ENCODE measurements at regions not wholly inside any gene's neighbourhood (a gene's known extent, or its start where the extent isn't known, plus 50 kb on each side); places are given as distances from the start of the nearest gene placed in this dataset.

DNA sequence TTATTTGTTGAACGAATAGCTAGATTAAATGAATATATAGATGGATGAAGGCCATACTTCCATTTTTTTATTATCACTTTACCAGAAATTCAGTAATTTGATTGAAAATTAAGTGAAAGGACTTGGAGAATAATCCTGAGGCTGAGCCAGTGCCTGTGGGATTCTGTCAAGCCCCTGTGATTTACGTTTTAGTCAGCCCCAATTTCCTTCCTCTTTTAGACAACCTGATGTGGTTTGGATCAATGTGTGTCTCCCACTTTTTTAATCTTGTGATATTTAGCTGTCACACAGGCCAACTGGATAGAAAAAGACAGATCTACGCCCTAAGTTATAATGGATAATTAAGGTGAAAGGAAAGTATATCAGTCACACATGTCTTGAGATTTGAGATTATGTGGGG lies 188.8 kb downstream of the EDN1 start:
- Histone ChIP-seq H3K56ac (replicated peaks; ENCODE audit: insufficient read length, low read depth, low read length) (no peak overlapping the region), H2BK120ac (replicated peaks; ENCODE audit: low read depth, low read length) (no peak overlapping the region), H3K9me3 (ENCODE audit: insufficient read depth in 2 of 2, low read depth in 1 of 2, low read length in 1 of 2) (no peaks in the 10 kb centered on the region), H3K27ac (ENCODE audit: low read depth, low read length) (no peak overlapping the region), H3K4me2 (ENCODE audit: insufficient read depth in 1 of 2, low read depth in 2 of 2, low read length in 2 of 2) (no peak overlapping the region), H3K14ac (ENCODE audit: insufficient read length) (no peak overlapping the region), H3K23ac (ENCODE audit: insufficient read length) (no peak overlapping the region), H3K4ac (replicated peaks; ENCODE audit: insufficient read length, low read depth, low read length) (no peak overlapping the region), H4K91ac (replicated peaks; ENCODE audit: insufficient read length, low read length) (no peak overlapping the region), H2BK20ac (ENCODE audit: low read length) (no peak overlapping the region), H3K18ac (ENCODE audit: extremely low read depth, low read length) (no peak overlapping the region), H3K4me3 (ENCODE audit: extremely low read depth in 1 of 4, insufficient read depth in 2 of 4, low read depth in 3 of 4, low read length in 4 of 4) (no peak overlapping the region), H2BK5ac (ENCODE audit: low read depth, low read length) (no peak overlapping the region), H2AK5ac (ENCODE audit: low read depth, low read length) (no peak overlapping the region), H4K5ac (ENCODE audit: insufficient read length, low read depth, low read length) (no peak overlapping the region), H3K79me1 (ENCODE audit: low read depth, low read length) (no peaks in the 10 kb centered on the region), H4K8ac (ENCODE audit: extremely low read depth, insufficient read depth, low read length) (no peak overlapping the region), H2BK12ac (ENCODE audit: low read depth, low read length) (no peak overlapping the region), H3K4me1 (replicated peaks in 1 of 4; ENCODE audit: control insufficient read depth in 3 of 4, insufficient read depth in 4 of 4, low read length in 3 of 4) (peaks cover 0 to 2% (median under 1%) of the 10 kb centered on the region in 4 experiments; a peak in 3 of 7 replicates), H4K20me1 (replicated peaks in 1 of 2; ENCODE audit: control insufficient read depth in 1 of 2, insufficient read depth in 2 of 2, low read length in 2 of 2) (no peaks in the 10 kb centered on the region), H3K79me2 (ENCODE audit: control insufficient read depth in 1 of 2, insufficient read depth in 2 of 2, low read length in 2 of 2) (no peaks in the 10 kb centered on the region), H2AFZ (ENCODE audit: low read length) (no peak overlapping the region), H3K27me3 (replicated peaks in 1 of 4; ENCODE audit: control insufficient read depth in 3 of 4, extremely low read depth in 1 of 4, insufficient read depth in 3 of 4, low read length in 3 of 4) (no peaks in the 10 kb centered on the region), H3K23me2 (ENCODE audit: low read depth, low read length) (no peaks in the 10 kb centered on the region), H2BK15ac (ENCODE audit: low read length) (no peak overlapping the region), H3K9ac (replicated peaks in 1 of 4; ENCODE audit: extremely low read depth in 1 of 4, low read depth in 3 of 4, low read length in 3 of 4) (no peak overlapping the region), H3K36me3 (ENCODE audit: control insufficient read depth in 2 of 4, insufficient read depth in 4 of 4, low read length in 3 of 4) (no peaks in the 10 kb centered on the region)
- ChIA-PET CTCF (ENCODE audit: partially characterized antibody) (interaction anchor here (2.2 kb wide), 1 partner anchor 26 kb away, joined by 8 read pairs; no protein-coding TSS in a partner anchor), POLR2A (ENCODE audit: partially characterized antibody) (no interaction called here)
- FAIRE-seq = no peak
- no peak for TF ChIP-seq CHD2 (IDR thresholded peaks at IDR 0.05; ENCODE audit: low read length)
- TF ChIP-seq EGR1 (IDR thresholded peaks at IDR 0.05; ENCODE audit: borderline replicate concordance, low read depth, low read length) = no peak
- no peak for TF ChIP-seq ASH2L (IDR thresholded peaks at IDR 0.05; ENCODE audit: low read length)
- TF ChIP-seq NRF1 (IDR thresholded peaks at IDR 0.05; ENCODE audit: low read depth, low read length) = no peak
- DNase-seq (ENCODE audit: low read depth in 1 of 2, low spot score in 2 of 2) = no peak
- 92% methylated on average over 3 of the region's 3 CpGs; no CpG with 5 or more reads in 1 of the 2 experiments for WGBS, 2 experiments (ENCODE audit: extremely low coverage in 1 of 2, insufficient coverage in 1 of 2, insufficient read length in 1 of 2, insufficient replicate concordance in 2 of 2, low coverage in 1 of 2, low lambda C conversion rate in 2 of 2, missing lambda C conversion rate in 1 of 2)

Data from H1 (cell line).